CD4-positive, alpha-beta memory T cell (primary cell): ENCODE measurements at regions not wholly inside any gene's neighbourhood (a gene's known extent, or its start where the extent isn't known, plus 50 kb on each side); places are given as distances from the start of the nearest gene placed in this dataset.

Experiments used
- CTCF ChIA-PET: fragments of 350-600 bp; sonication (Branson Sonifier 250); formaldehyde crosslinking; loops from one replicate; lab custom pipeline; 2021; ENCODE audit warnings: inconsistent platforms; ENCODE audit not compliant: partially characterized antibody; lab: Charles Lee
- POLR2A ChIA-PET: fragments of 350-600 bp; sonication (Branson Sonifier 250); formaldehyde crosslinking; loops from one replicate; lab custom pipeline; 2021; ENCODE audit not compliant: partially characterized antibody; lab: Charles Lee
- DNase-seq, 5 donors: peaks; one replicate each; pipeline versions ENCODE4 v3.0.0 to v3.0.0-alpha.2; 2020 to 2022; ENCODE audit warnings: mixed read lengths in 1 of 5
- H3K27ac ChIP-seq: one replicate; pipeline ENCODE4 v1.7.0; 2013; ENCODE audit warnings: low read depth, low read length
- H3K27me3 ChIP-seq: 2 replicates; pipeline ENCODE4 v1.7.0; 2013; ENCODE audit warnings: mild to moderate bottlenecking, low read length, moderate library complexity; ENCODE audit not compliant: insufficient read depth
- H3K36me3 ChIP-seq: 2 replicates; pipeline ENCODE4 v1.7.0; 2013; ENCODE audit warnings: mild to moderate bottlenecking, low read length, moderate library complexity; ENCODE audit not compliant: insufficient read depth
- H3K4me1 ChIP-seq: 2 replicates; pipeline ENCODE4 v1.7.0; 2013; ENCODE audit warnings: mild to moderate bottlenecking, low read length, moderate library complexity; ENCODE audit not compliant: insufficient read depth
- H3K4me3 ChIP-seq, 2 donors: one replicate each; pipeline ENCODE4 v1.7.0; 2013; ENCODE audit warnings: low read length in 2 of 2, mild to moderate bottlenecking in 1 of 2
- H3K9me3 ChIP-seq, 2 donors: one replicate each; pipeline ENCODE4 v1.7.0; 2013; ENCODE audit warnings: low read length in 2 of 2, control low read depth in 1 of 2; ENCODE audit not compliant: control insufficient read depth in 1 of 2
- H3K27ac Mint-ChIP-seq, 7 donors: one replicate each; pipeline ENCODE4 v1.8.0; 2020 to 2021; ENCODE audit warnings: mixed read lengths in 7 of 7, mild to moderate bottlenecking in 6 of 7, inconsistent platforms in 3 of 7, moderate library complexity in 3 of 7
- H3K27me3 Mint-ChIP-seq, 2 donors: one replicate each; pipeline ENCODE4 v1.8.0; 2020 to 2021; ENCODE audit warnings: mixed read lengths in 2 of 2
- H3K36me3 Mint-ChIP-seq, 2 donors: one replicate each; pipeline ENCODE4 v1.8.0; 2020 to 2021; ENCODE audit warnings: mixed read lengths in 2 of 2, inconsistent platforms in 1 of 2, mild to moderate bottlenecking in 1 of 2
- H3K4me1 Mint-ChIP-seq, 4 donors: one replicate each; pipeline ENCODE4 v1.8.0; 2020 to 2021; ENCODE audit warnings: mixed read lengths in 4 of 4, mild to moderate bottlenecking in 1 of 4
- H3K4me3 Mint-ChIP-seq, 8 donors: one replicate each; pipeline ENCODE4 v1.8.0; 2020 to 2021; ENCODE audit warnings: mixed read lengths in 8 of 8, mild to moderate bottlenecking in 7 of 8, moderate library complexity in 6 of 8, inconsistent platforms in 3 of 8
- H3K9me3 Mint-ChIP-seq, 8 donors: one replicate each; pipeline ENCODE4 v1.8.0; 2020 to 2021; ENCODE audit warnings: mixed read lengths in 8 of 8, mild to moderate bottlenecking in 5 of 8, inconsistent platforms in 3 of 8, moderate library complexity in 1 of 8
- intact Hi-C: fragments of 100-400 bp; cut with micrococcal nuclease; formaldehyde crosslinking; loops from one replicate; pipeline ENCODE4 v1.15.1; 2023

- no peaks in the 10 kb centered on the region for H3K27me3 ChIP-seq
- POLR2A ChIA-PET: no interaction called here
- H3K36me3 ChIP-seq: no peaks in the 10 kb centered on the region
- intact Hi-C loops: no loop called here
- DNase-seq: no peak
- Mint-ChIP-seq H3K36me3 (no peaks in the 10 kb centered on the region), H3K9me3 (peaks cover 0 to 5% (median 2%) of the 10 kb centered on the region in 8 donors), H3K27me3 (no peaks in the 10 kb centered on the region), H3K4me1 (no peaks in the 10 kb centered on the region), H3K4me3 (no peak overlapping the region), H3K27ac (no peak overlapping the region)
- H3K9me3 ChIP-seq: no peaks in the 10 kb centered on the region
- no peaks in the 10 kb centered on the region for H3K4me1 ChIP-seq
- no peak overlapping the region for H3K4me3 ChIP-seq
- H3K27ac ChIP-seq: no peak overlapping the region
- CTCF ChIA-PET: no interaction called here
Measured at GRCh38 chr4:136909626-136910025, 622.7 kb downstream of the PCDH18 start.

- H3K27me3 ChIP-seq: no peaks in the 10 kb centered on the region
- H3K4me1 ChIP-seq: no peaks in the 10 kb centered on the region
- no peaks in the 10 kb centered on the region for H3K4me1 Mint-ChIP-seq
- no peak overlapping the region for H3K27ac Mint-ChIP-seq
- H3K27me3 Mint-ChIP-seq: no peaks in the 10 kb centered on the region
- ChIA-PET CTCF (no interaction called here), POLR2A (no interaction called here)
- DNase-seq: no peak
- no peak overlapping the region for H3K4me3 ChIP-seq
- no peaks in the 10 kb centered on the region for H3K36me3 Mint-ChIP-seq
- H3K4me3 Mint-ChIP-seq: no peak overlapping the region
- H3K36me3 ChIP-seq: no peaks in the 10 kb centered on the region
- H3K9me3 ChIP-seq: no peaks in the 10 kb centered on the region
- H3K27ac ChIP-seq: no peak overlapping the region
- H3K9me3 Mint-ChIP-seq: peaks cover 0 to 5% (median under 1%) of the 10 kb centered on the region in 8 donors
- intact Hi-C loops: no loop called here
Measured at GRCh38 chr4:136908122-136908521, 624.2 kb downstream of the PCDH18 start.

GRCh38 chr4:136900696-136901095 is 631.6 kb downstream of the PCDH18 start:
- no peak for DNase-seq
- Histone ChIP-seq H3K27me3 (no peaks in the 10 kb centered on the region), H3K4me3 (no peak overlapping the region), H3K9me3 (no peaks in the 10 kb centered on the region), H3K4me1 (no peaks in the 10 kb centered on the region), H3K27ac (no peak overlapping the region), H3K36me3 (no peaks in the 10 kb centered on the region)
- H3K9me3 Mint-ChIP-seq: peaks cover 0 to 6% (median 2%) of the 10 kb centered on the region in 8 donors
- intact Hi-C loops: no loop called here
- no peaks in the 10 kb centered on the region for H3K27me3 Mint-ChIP-seq
- no peaks in the 10 kb centered on the region for H3K4me1 Mint-ChIP-seq
- H3K27ac Mint-ChIP-seq: no peak overlapping the region
- ChIA-PET CTCF (no interaction called here), POLR2A (no interaction called here)
- H3K4me3 Mint-ChIP-seq: no peak overlapping the region
- H3K36me3 Mint-ChIP-seq: no peaks in the 10 kb centered on the region

- DNase-seq: no peak
- Mint-ChIP-seq H3K27ac (no peak overlapping the region), H3K36me3 (no peaks in the 10 kb centered on the region), H3K9me3 (peaks cover 0 to 6% (median 2%) of the 10 kb centered on the region in 8 donors), H3K4me3 (no peak overlapping the region), H3K27me3 (no peaks in the 10 kb centered on the region), H3K4me1 (no peaks in the 10 kb centered on the region)
- ChIA-PET POLR2A (no interaction called here), CTCF (no interaction called here)
- intact Hi-C loops: no loop called here
- H3K9me3 ChIP-seq: no peaks in the 10 kb centered on the region
- no peaks in the 10 kb centered on the region for H3K36me3 ChIP-seq
- H3K27ac ChIP-seq: no peak overlapping the region
- H3K27me3 ChIP-seq: no peaks in the 10 kb centered on the region
- no peaks in the 10 kb centered on the region for H3K4me1 ChIP-seq
- H3K4me3 ChIP-seq: no peak overlapping the region
Measured at GRCh38 chr4:136898590-136899248, 633.6 kb downstream of the PCDH18 start.

GRCh38 chr4:136893573-136893972 is 638.7 kb downstream of the PCDH18 start:
- H3K27ac Mint-ChIP-seq: no peak overlapping the region
- no peaks in the 10 kb centered on the region for H3K27me3 Mint-ChIP-seq
- Histone ChIP-seq H3K9me3 (no peaks in the 10 kb centered on the region), H3K27ac (no peak overlapping the region), H3K4me3 (no peak overlapping the region), H3K27me3 (no peaks in the 10 kb centered on the region), H3K36me3 (no peaks in the 10 kb centered on the region), H3K4me1 (no peaks in the 10 kb centered on the region)
- DNase-seq: no peak
- H3K36me3 Mint-ChIP-seq: no peaks in the 10 kb centered on the region
- no peak overlapping the region for H3K4me3 Mint-ChIP-seq
- H3K4me1 Mint-ChIP-seq: no peaks in the 10 kb centered on the region
- peaks cover 0 to 4% (median 0%) of the 10 kb centered on the region in 8 donors for H3K9me3 Mint-ChIP-seq
- CTCF ChIA-PET: no interaction called here
- intact Hi-C loops: no loop called here
- POLR2A ChIA-PET: no interaction called here

- intact Hi-C loops: no loop called here
- no peak overlapping the region for H3K27ac Mint-ChIP-seq
- POLR2A ChIA-PET: no interaction called here
- no peaks in the 10 kb centered on the region for H3K36me3 Mint-ChIP-seq
- Histone ChIP-seq H3K27ac (no peak overlapping the region), H3K4me3 (no peak overlapping the region), H3K36me3 (no peaks in the 10 kb centered on the region), H3K27me3 (no peaks in the 10 kb centered on the region), H3K9me3 (no peaks in the 10 kb centered on the region), H3K4me1 (no peaks in the 10 kb centered on the region)
- no peak overlapping the region for H3K4me3 Mint-ChIP-seq
- no peaks in the 10 kb centered on the region for H3K4me1 Mint-ChIP-seq
- H3K9me3 Mint-ChIP-seq: peaks cover 0 to 5% (median 0%) of the 10 kb centered on the region in 8 donors
- H3K27me3 Mint-ChIP-seq: no peaks in the 10 kb centered on the region
- CTCF ChIA-PET: no interaction called here
- no peak for DNase-seq
Measured at GRCh38 chr4:136881666-136882065, 650.6 kb downstream of the PCDH18 start.

GRCh38 chr4:136873555-136873954 is 658.7 kb downstream of the PCDH18 start:
- no peak overlapping the region for H3K4me3 Mint-ChIP-seq
- POLR2A ChIA-PET: no interaction called here
- intact Hi-C loops: no loop called here

More at GRCh38 chr4:136873555-136873954, 658.7 kb downstream of the PCDH18 start:
- Histone ChIP-seq H3K4me3 (no peak overlapping the region), H3K9me3 (no peaks in the 10 kb centered on the region), H3K36me3 (no peaks in the 10 kb centered on the region), H3K4me1 (no peaks in the 10 kb centered on the region), H3K27me3 (no peaks in the 10 kb centered on the region), H3K27ac (no peak overlapping the region)
- Mint-ChIP-seq H3K4me1 (no peaks in the 10 kb centered on the region), H3K27me3 (no peaks in the 10 kb centered on the region), H3K9me3 (peaks cover 0 to 2% (median 0%) of the 10 kb centered on the region in 8 donors), H3K27ac (no peak overlapping the region), H3K36me3 (no peaks in the 10 kb centered on the region)
- CTCF ChIA-PET: no interaction called here
- DNase-seq: no peak
